Mammary epithelial cell (primary cell): ENCODE measurements at regions not wholly inside any gene's neighbourhood (a gene's known extent, or its start where the extent isn't known, plus 50 kb on each side); places are given as distances from the start of the nearest gene placed in this dataset.

ENCODE experiments used
- CTCF ChIP-seq, 2 donors: IDR thresholded peaks in 1 of 2; conservative IDR thresholded peaks in 1 of 2; 2 replicates each; pipeline ENCODE4 v1.5.1; 2011 to 2012; ENCODE audit warnings: inconsistent platforms in 2 of 2, low read length in 2 of 2, mild to moderate bottlenecking in 2 of 2, control low read depth in 1 of 2, low read depth in 1 of 2; ENCODE audit not compliant: insufficient read depth in 1 of 2; ENCODE audit errors: extremely low read depth in 1 of 2
- EZH2 ChIP-seq: IDR thresholded peaks from 2 replicates; pipeline ENCODE4 v1.6.1; 2012; ENCODE audit warnings: low read length, inconsistent platforms, borderline replicate concordance

DNA sequence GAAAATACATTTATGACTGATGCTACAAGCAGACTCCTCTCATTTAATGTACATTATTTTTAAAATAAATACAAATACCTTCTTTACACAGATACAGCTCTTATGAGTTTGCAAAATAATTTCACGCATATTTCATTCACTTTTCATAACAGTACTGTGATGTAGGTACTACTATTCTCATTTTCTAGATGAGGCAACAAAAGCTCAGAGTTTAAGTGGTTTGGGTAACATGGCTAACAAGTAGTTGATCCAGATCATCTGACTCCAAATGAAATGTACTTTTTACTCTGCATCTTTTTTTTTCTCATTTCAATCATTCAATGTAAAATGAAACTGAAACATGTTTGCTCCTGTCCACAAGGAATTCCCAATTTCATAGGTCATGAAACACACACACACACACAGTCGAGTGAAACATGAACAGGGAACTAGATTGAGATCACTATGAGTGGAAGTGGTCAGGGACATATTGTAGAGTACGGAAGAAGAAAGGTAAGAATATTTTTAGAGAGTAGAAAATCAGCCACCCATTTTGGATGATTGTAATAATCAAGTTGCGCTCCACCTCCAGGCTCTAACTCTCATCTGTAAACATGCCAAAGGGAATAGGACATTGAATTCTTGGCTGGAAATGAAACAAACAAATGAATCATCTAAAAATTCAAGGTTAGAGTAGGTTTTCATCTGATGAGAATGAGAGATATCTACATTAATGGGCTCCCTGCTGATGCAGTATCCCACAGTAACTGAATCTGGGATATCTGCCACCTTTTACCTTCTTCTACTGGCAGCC is 92.4 kb downstream of the CLDN1 start:
- TF ChIP-seq CTCF (conservative IDR thresholded peaks at IDR 0.05 in 1 of 2, IDR thresholded peaks at IDR 0.05 in 1 of 2; ENCODE audit: extremely low read depth in 1 of 2, insufficient read depth in 1 of 2, low read depth in 1 of 2, low read length in 2 of 2) (no peak), EZH2 (no peak)
